HG02759 (cell line): ENCODE measurements at regions not wholly inside any gene's neighbourhood (a gene's known extent, or its start where the extent isn't known, plus 50 kb on each side); places are given as distances from the start of the nearest gene placed in this dataset.
"Not testable (repeated sequence)": the region's sequence is repeated elsewhere in the genome, so short reads cannot be mapped to it uniquely, and the experiment has no call there.

Source experiments
- ATAC-seq: cut with Tn5 transposase; IDR thresholded peaks from one replicate; pipeline ENCODE4 v1.9.1; 2021; ENCODE audit warnings: mild to moderate bottlenecking, moderate library complexity; ENCODE audit not compliant: unreplicated experiment

- no peak for ATAC-seq
Measured at GRCh38 chr10:22086730-22087401, 83.3 kb upstream of the DNAJC1 start.

GRCh38 chr10:22079921-22080320, 76.4 kb upstream of the DNAJC1 start:
- ATAC-seq = not testable (repeated sequence)

- ATAC-seq = no peak
Measured at GRCh38 chr10:22071332-22071731, 67.8 kb upstream of the DNAJC1 start.

GRCh38 chr10:22067091-22067490, 63.6 kb upstream of the DNAJC1 start:
- ATAC-seq = no peak

GRCh38 chr10:22060984-22061383, 57.5 kb upstream of the DNAJC1 start:
- ATAC-seq = not testable (repeated sequence)

- ATAC-seq = no peak
Measured at GRCh38 chr10:22058201-22058600, 54.7 kb upstream of the DNAJC1 start.

GRCh38 chr10:22054961-22055360, 51.4 kb upstream of the DNAJC1 start:
- no peak for ATAC-seq
